Stromal cell of bone marrow (primary cell): ENCODE measurements at regions not wholly inside any gene's neighbourhood (a gene's known extent, or its start where the extent isn't known, plus 50 kb on each side); places are given as distances from the start of the nearest gene placed in this dataset.
"Not testable (repeated sequence)": the region's sequence is repeated elsewhere in the genome, so short reads cannot be mapped to it uniquely, and the experiment has no call there.

Source experiments
- DNase-seq: peaks from one replicate; pipeline ENCODE4 v3.0.0-alpha.2; 2012; ENCODE audit warnings: low read depth

- DNase-seq, result no peak
Measured at GRCh38 chr13:81670048-81670447, 1329.1 kb upstream of the SPRY2 start.

GRCh38 chr13:81664872-81665271 is 1323.9 kb upstream of the SPRY2 start:
- no peak for DNase-seq

- DNase-seq, result no peak
Measured at GRCh38 chr13:81659984-81660383, 1319.1 kb upstream of the SPRY2 start.

- no peak for DNase-seq
Measured at GRCh38 chr13:81658598-81659370, 1317.9 kb upstream of the SPRY2 start.

GRCh38 chr13:81639984-81640582 is 1299.2 kb upstream of the SPRY2 start:
- DNase-seq, result no peak

GRCh38 chr13:81637457-81637856 is 1296.5 kb upstream of the SPRY2 start:
- DNase-seq, result no peak

GRCh38 chr13:81636120-81636519 is 1295.2 kb upstream of the SPRY2 start:
- no peak for DNase-seq

- no peak for DNase-seq
Measured at GRCh38 chr13:81615031-81615430, 1274.1 kb upstream of the SPRY2 start.

- no peak for DNase-seq
Measured at GRCh38 chr13:81610644-81611043, 1269.7 kb upstream of the SPRY2 start.

GRCh38 chr13:81609335-81609734 is 1268.4 kb upstream of the SPRY2 start:
- DNase-seq, result no peak

GRCh38 chr13:81606074-81606473 is 1265.1 kb upstream of the SPRY2 start:
- DNase-seq, result no peak

- no peak for DNase-seq
Measured at GRCh38 chr13:81602241-81602640, 1261.3 kb upstream of the SPRY2 start.

- DNase-seq, result no peak
Measured at GRCh38 chr13:81597101-81597500, 1256.2 kb upstream of the SPRY2 start.

GRCh38 chr13:81596224-81596753 is 1255.4 kb upstream of the SPRY2 start:
- DNase-seq, result no peak

GRCh38 chr13:81591528-81592220 is 1250.7 kb upstream of the SPRY2 start:
- DNase-seq, result no peak

GRCh38 chr13:81582381-81582780 is 1241.5 kb upstream of the SPRY2 start:
- no peak for DNase-seq

GRCh38 chr13:81577601-81578195 is 1236.8 kb upstream of the SPRY2 start:
- no peak for DNase-seq

- DNase-seq, result no peak
Measured at GRCh38 chr13:81568824-81569223, 1227.9 kb upstream of the SPRY2 start.

- DNase-seq, result no peak
Measured at GRCh38 chr13:81565849-81566248, 1224.9 kb upstream of the SPRY2 start.

- DNase-seq, result no peak
Measured at GRCh38 chr13:81563091-81563490, 1222.2 kb upstream of the SPRY2 start.

GRCh38 chr13:81562598-81562997 is 1221.7 kb upstream of the SPRY2 start:
- DNase-seq, result no peak

- DNase-seq, result no peak
Measured at GRCh38 chr13:81551036-81551435, 1210.1 kb upstream of the SPRY2 start.

GRCh38 chr13:81546294-81546693 is 1205.4 kb upstream of the SPRY2 start:
- not testable (repeated sequence) for DNase-seq
